ENCODE measurements at regions not wholly inside any gene's neighbourhood (a gene's known extent, or its start where the extent isn't known, plus 50 kb on each side); places are given as distances from the start of the nearest gene placed in this dataset.
"Not testable (repeated sequence)": the region's sequence is repeated elsewhere in the genome, so short reads cannot be mapped to it uniquely, and the experiment has no call there.

DNA sequence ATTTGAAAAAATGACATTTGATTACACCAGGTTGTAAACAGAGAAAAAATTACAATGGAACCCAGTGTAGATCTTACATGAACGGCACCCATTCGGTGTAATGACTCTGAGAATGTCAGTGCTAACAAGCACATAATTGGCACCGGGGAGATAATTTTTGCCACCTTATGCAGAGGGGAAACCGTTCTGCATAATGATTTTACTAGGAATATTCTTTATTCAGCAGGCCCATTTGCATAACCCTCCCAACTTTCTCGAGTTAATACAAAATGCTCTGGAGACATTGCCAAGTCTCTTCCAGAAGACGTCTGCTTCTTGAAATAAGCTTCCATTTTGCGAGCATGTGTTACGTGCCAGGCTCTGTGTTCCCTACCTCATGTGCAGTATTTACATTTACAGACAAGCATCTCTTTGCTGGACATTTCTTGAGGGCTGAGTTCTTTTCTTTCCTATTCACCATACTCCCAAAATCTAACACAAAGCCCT lies 275.8 kb downstream of the MIAT start:
- no peak for DNase-seq

DNA sequence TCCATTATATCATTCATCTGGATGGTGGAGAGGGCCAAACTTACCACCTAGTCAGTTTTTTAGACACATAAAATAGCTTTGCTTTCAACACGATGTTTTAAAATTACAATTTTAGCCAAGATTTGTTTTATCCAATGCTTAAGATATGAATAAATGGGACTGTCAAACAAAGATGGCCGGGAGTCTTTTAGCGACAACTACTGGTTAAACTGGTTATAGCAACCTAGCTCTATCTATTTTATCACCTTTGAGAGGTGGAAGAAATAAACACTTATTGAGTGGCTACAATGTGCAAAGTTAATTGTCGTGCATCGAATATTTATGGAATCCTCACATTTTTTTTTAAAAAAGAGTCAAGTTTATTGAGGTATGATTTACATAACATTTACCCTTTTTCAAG lies 279.8 kb downstream of the MIAT start:
- no peak for DNase-seq

DNA sequence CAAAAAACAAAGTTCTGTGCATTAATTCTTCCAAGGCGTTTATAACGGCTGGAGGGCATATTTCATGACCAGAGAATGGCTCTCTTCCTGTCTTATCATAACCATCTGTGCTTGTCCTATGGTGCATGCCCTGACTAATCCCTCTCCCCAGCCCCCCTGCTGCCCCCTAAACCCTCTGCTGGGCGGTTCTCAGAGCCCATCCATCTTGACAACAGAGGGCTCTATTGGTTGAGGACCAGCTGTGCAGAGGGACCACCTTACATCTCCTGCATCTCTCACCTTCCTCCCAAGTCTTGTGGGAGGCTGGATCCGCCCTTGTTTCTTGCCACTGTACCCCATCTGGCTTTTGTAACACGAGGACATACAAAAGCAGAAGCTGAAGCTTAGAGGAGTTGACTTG lies 282.1 kb downstream of the MIAT start:
- no peak for DNase-seq

DNA sequence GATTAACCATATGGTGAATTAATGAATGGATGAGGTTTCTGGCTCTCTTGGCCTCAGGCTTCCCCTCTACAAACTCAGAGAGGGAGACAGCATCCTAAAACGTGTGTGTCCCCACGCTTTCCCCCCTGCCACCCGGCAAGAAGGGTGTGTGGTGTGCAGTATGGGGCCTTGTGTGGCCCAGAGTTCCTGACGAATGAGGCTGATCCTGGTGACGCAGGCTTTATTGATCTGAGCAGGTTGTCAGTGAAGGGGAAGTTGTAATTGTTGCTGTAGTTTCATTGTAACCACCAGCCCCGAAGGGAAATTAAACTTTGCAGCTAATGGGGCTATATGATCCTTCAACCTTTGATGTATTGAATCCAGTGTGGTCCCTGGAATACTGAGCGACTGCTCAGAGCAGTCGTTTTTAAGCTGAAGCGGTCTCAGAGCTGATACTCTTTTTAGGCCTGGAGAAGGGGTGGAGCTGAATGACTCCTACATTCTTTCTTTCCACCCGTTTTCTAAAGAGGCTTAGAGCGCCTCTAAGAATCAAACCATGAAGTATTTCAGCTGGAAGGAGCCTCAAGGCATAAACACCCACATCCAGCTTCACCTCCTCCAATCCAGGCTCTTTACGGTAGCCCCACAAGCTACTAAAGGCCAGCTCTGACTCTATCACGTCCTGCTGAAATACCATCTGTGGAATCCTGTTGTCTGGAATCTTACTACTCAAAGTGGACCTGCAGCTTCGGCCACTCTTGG lies 284.7 kb downstream of the MIAT start:
- DNase-seq: no peak

DNA sequence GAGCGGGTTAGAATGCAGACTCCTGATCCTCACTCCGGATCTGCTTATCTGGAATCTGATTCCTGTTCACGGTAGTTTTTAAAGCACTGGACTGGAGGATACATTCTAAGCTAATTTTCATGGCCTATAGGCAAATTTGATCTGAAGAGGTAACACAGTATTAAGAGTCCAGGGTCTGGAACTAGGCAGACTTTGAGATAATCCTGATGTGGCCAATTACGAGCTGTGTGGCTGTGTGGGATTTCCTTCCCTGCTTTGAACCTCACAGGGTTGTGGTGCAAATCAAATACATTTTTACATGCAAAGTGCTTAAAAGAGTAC lies 285.2 kb downstream of the MIAT start:
- no peak for DNase-seq

DNA sequence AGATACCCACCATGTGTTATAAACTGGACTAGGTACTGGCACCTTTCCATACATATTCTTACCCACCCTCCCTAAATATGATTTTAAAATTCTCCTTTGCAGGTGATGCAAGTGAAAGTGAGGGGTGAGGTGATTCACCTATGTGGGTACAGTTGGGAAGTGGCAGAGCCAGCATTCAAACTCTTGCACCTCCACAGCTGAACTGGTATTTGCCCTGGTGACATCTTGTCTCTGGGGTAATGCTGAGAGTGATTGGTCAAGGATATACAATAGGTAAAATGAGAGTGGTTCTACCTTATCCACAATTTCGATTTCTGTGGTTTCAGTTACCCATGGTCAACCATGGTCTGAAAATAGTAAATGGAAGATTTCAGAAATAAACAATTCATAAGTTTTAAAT lies 288.2 kb downstream of the MIAT start:
- no peak for DNase-seq

DNA sequence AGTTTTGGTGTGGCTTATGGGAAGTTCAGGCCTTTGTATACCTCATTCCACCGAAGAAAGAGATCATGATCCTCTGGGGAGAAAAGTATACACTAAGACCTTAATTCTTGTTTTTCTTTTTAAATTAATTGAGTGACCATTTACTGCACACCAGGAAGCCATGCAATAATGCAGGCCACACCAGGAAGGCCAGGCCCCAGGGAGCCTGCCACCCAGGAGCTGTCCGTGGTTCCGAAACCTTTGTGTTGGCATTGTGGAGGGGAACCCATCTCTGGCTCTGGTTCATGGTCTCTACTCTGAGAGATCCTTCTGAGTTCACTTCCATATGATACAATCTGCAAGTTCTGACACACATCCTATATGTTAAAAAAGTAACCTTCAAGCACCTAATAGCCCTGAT lies 291.8 kb downstream of the MIAT start:
- no peak for DNase-seq

DNA sequence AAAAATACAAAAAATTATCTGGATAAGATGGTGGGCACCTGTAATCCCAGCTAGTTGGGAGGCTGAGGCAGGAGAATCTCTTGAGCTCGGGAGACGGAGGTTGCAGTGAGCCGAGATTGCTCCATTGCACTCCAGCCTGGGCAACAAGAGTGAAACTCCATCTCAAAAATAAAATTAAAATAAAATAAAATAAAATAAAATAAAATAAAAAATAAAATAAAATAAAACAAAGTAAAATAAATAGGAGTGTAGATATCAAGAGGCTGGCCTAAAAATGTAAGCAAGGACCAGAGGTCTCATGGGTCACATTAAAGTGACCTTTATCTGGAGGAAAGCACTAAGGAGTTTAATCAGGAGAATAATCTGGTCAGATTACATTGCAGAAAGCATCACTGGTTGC lies 293.8 kb downstream of the MIAT start:
- DNase-seq: not testable (repeated sequence)

DNA sequence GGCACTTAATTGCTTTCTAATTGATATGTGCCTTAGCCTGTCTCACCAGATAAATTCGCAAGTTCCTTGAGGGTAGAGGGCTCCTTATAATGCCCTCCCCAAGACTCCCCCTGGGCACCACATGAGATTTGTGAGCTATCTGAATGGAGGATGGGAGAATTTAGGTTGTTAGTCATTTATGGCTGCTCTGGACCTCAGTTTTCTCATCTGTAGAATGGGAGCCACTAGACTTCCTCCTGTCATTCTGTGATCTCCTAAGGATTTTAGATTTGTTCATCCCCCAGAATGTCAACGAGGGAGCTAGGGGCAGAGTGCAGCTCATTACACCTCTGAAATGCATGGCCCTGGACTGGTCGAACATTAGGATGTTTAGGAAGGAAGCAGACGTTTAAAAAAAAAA lies 294.6 kb downstream of the MIAT start:
- no peak for DNase-seq

DNA sequence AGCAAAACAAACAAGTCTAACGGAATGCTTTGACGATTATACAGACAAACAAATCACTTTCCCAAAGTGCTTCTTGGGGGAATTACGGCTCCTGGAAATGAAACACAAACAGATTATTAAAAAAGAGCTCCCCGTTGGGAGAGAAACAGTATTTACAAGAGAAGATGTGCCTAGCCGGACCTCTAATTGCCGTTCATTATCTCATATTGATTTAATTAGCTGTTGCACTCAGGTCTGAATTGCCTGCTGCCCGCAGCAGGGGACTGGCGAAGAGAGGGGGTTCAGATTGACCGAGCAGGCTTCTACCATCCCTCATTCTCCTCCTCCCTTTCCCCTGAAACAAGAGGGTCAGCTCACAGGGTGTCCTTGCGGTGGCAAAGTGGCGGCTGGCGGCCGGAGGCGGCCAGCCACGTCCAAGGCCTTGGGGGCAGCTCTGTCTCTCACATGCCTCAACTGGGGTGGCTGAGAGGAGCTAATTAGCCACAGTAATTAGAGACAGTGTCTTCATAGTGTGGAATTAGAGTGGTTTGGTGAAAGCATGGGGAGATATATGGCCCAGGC lies 295.1 kb downstream of the MIAT start:
- DNase-seq: no peak

DNA sequence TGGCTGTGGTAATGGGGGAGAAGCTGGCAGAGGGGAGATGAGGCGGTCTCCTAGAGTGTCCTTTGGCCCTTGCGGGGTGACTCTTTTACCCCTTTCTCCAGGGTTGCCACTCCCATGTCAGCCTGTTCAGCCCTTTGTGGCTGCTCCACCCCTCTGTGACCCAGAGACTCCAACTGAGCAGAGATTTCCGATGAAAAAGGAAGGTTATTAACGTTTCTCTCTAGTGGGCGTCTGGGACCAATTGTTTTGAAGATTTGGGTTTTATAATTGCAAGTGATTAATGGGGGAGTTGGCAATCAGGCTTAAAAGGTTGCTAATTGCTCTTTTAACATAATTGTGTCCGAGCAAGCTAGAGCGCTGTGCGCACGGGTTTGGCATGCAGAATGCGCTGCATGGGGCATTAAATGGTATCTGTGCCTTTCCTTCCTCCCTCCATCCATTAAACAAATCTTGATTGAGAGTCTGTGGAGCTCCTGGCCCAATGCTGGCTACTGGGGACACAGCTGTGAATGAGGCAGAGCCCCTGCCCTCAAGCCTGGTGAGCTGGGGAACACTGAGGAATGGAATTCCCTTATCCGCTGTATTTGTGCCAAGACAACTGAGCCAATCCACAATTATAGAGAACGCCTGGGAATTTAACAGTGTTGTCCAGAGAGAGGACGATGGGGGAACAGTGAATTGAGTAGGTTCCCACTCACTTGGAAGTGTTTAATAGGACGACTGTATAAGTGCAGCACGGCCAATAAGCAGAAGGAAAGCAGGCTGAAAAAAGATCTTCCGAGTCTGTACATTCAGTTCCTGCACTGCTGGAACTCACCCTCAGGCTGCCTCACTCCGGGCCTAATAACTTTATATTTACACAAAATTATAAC lies 295.9 kb downstream of the MIAT start:
- DNase-seq: no peak

DNA sequence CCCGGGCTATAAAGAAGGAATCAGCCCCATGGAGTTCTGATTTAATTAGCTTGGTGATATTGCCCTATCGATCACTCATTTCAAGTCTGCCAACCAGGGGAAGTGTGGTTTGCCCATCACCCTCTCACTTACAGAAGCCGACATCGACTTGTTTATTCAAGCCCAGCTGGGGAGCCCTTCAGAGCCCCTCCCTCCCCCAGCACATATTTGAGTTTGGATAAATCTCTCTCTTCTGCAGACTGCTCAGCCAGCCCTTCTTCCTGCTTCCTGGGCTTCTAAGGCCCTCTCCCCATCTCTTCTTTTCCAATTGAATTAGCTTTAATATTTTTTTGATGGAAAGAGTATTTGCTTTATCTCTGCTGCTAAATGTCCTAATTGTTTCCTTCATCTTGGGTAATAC lies 299.0 kb downstream of the MIAT start:
- no peak for DNase-seq

DNA sequence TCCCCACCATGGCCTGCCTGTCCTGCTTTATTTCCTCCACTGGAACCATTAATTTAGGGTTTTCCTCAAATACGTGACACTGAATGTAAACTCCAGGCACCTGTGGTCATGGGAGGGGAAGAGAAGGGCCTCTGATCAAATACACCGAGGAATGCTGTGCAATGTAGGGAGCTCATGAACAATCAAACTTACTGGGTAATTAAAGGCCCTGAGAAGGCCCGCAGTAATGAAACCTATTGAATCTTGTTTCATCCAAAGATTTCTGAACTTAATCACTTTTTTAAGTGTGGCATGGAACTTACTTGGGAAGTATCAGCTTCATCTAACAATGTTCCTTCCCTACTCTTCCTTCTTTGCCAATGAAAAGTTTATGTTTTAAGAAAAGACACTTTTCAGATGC lies 299.8 kb downstream of the MIAT start:
- DNase-seq: no peak

DNA sequence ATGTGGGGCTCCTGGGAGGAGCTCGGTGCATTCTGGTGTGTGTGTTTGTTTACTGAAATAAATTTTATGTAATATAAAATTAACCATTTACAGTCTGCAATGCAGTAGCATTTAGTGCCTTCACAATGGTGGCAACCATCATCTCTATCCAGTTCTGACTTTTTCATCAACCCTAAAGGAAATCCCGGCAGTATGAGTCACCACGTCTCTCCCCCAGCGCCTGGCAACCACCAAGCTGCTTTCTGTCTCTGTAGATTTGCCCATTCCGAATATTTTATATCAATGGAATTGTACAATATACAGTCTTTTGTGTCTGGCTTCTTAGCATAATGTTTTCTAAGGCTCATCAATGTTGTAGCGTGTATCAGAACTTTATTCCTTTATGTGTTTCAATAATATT lies 300.5 kb downstream of the MIAT start:
- DNase-seq: no peak

DNA sequence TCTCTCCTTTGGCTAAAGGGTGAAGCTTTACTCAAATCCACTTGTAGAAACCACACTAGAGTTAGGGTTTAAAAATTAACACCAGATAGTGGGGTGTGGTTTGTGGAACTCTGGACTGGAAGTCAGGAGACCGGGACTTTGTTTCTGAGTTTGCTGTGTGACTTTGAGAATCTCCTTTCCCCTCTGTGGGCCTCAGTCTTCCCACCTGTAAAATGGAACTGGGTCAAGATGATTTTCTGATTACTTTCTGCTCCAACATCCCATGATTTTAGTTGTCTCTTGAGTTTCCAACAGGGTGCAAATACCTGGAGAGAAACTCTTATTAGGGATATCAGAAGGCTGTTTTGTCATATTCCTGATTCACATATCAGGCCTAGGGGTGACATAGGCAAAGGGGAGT lies 301.0 kb downstream of the MIAT start:
- no peak for DNase-seq

DNA sequence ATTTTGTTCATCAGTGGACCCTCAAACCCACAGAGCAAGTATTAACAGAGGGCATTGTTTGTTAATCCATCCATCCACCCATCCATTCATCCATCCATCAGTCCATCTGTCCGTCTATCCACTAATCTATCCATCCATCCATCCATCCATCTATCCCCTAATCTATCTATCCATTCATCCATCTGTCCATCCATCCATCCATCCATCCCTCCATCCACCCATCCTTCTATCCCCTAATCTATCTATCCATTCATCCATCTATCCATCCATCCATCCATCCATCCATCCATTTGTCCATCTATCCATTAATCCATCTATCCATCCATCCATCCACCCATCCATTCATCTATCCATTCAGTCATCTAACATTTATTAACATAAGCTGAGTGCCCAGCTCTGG lies 307.3 kb downstream of the MIAT start:
- no peak for DNase-seq

DNA sequence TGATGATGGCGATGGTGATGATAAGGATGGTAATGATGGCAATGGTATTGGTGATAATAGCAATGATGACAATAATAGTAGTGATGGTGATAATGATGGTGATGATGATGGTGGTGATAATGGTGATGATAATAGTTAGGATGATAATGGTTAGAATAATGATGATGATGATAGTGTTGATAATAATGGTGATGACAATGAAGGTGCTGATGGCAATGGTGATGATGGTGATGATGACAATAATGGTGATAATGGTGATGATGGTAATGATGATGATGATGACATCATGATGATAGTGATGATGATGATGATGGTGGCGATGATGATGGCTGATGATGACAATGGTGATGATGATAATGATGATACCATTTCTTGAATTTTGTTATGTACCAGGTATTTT lies 309.9 kb downstream of the MIAT start:
- DNase-seq: no peak

DNA sequence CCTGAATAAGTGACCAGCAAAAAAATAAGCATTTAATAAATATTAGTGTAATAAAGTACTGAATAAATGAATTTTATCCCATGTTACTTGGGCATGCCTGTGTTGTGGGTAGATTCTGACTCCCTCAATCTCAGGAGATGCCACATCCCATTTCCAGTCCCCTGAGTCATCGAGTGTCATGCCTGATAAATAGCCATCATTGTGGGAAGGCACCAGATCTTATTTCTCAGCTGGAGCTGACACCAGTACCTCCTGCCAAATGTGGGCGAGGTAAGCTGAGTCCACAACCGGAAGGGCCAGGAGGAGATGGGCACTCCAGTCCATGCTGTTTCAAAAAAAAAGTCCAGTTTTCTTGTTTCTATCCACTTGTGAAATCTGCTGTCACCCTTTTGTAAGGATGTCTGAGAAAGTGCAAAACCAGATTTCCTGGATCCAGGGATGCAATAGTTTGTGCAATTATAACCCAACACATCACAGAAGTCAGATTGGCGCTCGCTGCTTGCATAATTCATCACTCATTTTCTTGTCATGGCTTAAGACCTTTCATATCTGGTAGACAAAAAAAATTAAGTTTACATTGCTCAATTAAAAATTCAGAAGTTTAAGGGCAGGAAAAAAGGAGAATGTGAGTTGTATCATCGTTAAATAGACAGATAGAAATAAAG lies 311.6 kb downstream of the MIAT start:
- DNase-seq: no peak

DNA sequence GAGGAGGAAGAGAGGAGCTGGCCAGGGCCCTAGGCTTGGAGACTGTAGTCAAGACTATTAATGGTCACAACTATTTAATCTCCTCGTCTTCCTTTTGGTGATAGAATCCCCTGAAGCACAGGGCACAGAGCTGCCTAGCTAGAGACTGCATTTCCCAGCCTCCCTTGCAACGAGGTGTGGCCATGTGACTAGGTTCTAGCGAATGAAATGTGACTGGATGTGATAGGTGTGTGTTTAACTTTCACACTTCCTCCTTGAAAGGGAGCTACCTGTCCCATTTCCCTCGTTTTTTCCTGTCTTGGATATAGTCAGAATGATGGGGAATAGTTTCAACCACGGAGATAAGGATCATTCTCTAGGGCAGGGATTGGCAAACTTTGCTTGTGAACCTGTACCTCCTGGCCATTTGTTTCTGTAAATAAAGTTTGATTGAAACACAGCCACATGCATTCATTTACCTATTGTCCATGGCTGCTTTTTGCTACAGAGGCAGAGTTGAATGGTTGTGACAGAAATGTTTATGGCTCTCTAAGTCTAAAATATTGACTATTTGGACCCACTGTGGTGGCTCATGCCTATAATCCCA lies 313.5 kb downstream of the MIAT start:
- DNase-seq: no peak

DNA sequence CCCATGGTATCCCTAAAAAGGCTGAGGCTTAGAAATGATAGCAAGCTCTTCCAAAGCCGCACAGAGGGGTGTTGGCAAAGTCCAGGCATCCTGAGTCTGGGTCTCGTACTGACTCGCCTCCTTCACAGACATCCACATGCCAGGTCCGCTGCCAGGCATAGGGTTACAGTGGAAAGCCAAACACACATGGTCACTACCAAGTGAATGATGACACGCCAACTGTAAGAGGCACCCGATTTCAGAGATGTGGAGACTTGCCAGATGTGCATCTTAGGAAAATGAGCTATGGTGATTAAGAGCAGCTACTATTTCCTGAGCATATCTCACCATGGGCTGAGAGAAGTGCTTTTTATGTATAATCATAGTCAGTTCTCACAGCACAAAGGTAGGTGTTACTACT lies 314.9 kb downstream of the MIAT start:
- no peak for DNase-seq

DNA sequence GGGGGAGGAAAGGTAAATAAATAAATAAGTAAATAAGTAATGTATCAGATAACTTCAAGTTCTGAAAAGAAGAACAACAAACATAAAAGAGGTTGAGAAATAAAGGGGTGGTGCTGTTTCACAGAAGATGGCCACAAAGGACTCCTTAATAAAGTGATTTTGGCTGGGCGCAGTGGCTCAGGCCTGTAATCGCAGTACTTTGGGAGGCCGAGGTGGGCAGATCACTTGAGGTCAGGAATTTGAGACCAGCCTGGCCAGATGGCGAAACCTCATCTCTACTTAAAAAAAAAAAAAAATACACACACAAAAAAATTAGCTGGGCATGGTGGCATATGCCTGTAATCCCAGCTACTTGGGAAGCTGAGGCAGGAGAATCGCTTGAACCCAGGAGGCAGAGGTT lies 315.5 kb downstream of the MIAT start:
- DNase-seq: not testable (repeated sequence)

DNA sequence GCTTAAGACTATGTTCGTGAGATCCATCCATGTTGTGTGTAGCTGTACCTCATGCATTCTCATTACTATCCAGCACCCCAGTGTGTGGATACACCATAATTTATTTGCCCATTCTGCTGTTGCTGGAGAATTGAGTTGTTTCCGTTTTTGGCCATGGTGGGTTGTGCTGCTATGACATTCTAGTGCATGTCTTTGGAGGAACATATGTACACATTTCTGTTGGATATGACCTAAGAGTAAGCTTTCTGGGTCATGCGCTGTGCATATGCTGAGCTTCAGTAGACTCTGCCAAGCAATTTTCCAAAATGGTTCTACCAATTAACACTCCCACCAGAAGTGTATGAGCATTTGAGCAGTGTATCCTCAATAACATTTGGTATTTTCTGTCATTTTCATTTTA lies 316.6 kb downstream of the MIAT start:
- DNase-seq: no peak
